A549 (cell line): ENCODE measurements at regions not wholly inside any gene's neighbourhood (a gene's known extent, or its start where the extent isn't known, plus 50 kb on each side); places are given as distances from the start of the nearest gene placed in this dataset.

Source experiments
- ATAC-seq, 2 experiments: fragments of 200-7000 bp in 1 of 2; fragments of >200 bp in 1 of 2; cut with Nextera tagmentation in 1 of 2; cut with Tn5 transposase in 1 of 2; 3 replicates each; pipeline versions ENCODE4 v1.8.0 to v1.9.1; 2018 to 2020; ENCODE audit warnings: mild to moderate bottlenecking in 1 of 2, moderate library complexity in 1 of 2
- CTCF ChIA-PET: fragments of 300-600 bp; sonication (Branson Sonifier 250); formaldehyde crosslinking; extraction: SDS; loops from one replicate; lab custom pipeline; 2021; ENCODE audit warnings: antibody characterized with exemption, inconsistent platforms; lab: Yijun Ruan, JAX
- POLR2A ChIA-PET: fragments of 350-600 bp; formaldehyde crosslinking; extraction: SDS; loops from one replicate; lab custom pipeline; 2021; ENCODE audit warnings: antibody characterized with exemption, inconsistent platforms; lab: Yijun Ruan, JAX
- DNase-seq, 2 experiments: peaks; one replicate each; pipeline versions ENCODE4 v3.0.0 to v3.0.0-alpha.2; 2011 to 2016; ENCODE audit warnings: low read depth in 1 of 2, low spot score in 1 of 2
- FAIRE-seq: peaks from 2 replicates; lab custom pipeline; 2011; peaks lifted over from hg19 to GRCh38; lab: Jason Lieb, UNC
- H3K27ac ChIP-seq, 2 experiments: fragments of >200 bp; sonication (Bioruptor Twin); formaldehyde crosslinking; 3 replicates each; pipeline ENCODE4 v1.5.1; 2016 to 2017
- H3K4me1 ChIP-seq: fragments of >200 bp; sonication (Bioruptor Twin); formaldehyde crosslinking; 3 replicates; pipeline ENCODE4 v1.6.1; 2016
- H3K4me2 ChIP-seq: fragments of >200 bp; sonication (Bioruptor Twin); formaldehyde crosslinking; 3 replicates; pipeline ENCODE4 v1.6.1; 2016
- H3K4me3 ChIP-seq: fragments of >200 bp; sonication (Bioruptor Twin); formaldehyde crosslinking; 3 replicates; pipeline ENCODE4 v1.5.1; 2016
- H3K9me3 ChIP-seq: fragments of >200 bp; sonication (Bioruptor Twin); formaldehyde crosslinking; 3 replicates; pipeline ENCODE4 v1.6.1; 2016
- BCL3 ChIP-seq: fragments of >200 bp; sonication (Bioruptor Twin); formaldehyde crosslinking; IDR thresholded peaks from 3 replicates; pipeline ENCODE4 v1.6.1; 2016
- CHD2 ChIP-seq: fragments of 150-350 bp; IDR thresholded peaks from 2 replicates; pipeline ENCODE4 v1.6.1; 2014; ENCODE audit warnings: low read length; ENCODE audit not compliant: partially characterized antibody
- CHD4 ChIP-seq: fragments of 200-600 bp; sonication (generic); IDR thresholded peaks from 2 replicates; pipeline ENCODE4 v1.6.1; 2016; ENCODE audit warnings: antibody characterized with exemption, mild to moderate bottlenecking, borderline replicate concordance
- E2F6 ChIP-seq: IDR thresholded peaks from 2 replicates; pipeline ENCODE4 v1.6.1; 2012; ENCODE audit warnings: low read depth, borderline replicate concordance
- EHF ChIP-seq: fragments of 250-450 bp; sonication (Bioruptor Pico); IDR thresholded peaks from 2 replicates; pipeline ENCODE4 v1.5.0; 2020; ENCODE audit warnings: mild to moderate bottlenecking
- ELK1 ChIP-seq: fragments of 150-350 bp; IDR thresholded peaks from 2 replicates; pipeline ENCODE4 v1.6.1; 2014; ENCODE audit warnings: low read depth, mild to moderate bottlenecking, low read length
- EP300 ChIP-seq, 2 experiments: fragments of >200 bp; sonication (Bioruptor Twin); formaldehyde crosslinking; IDR thresholded peaks; 2 replicates in 1 of 2; 3 replicates in 1 of 2; pipeline ENCODE4 v1.6.1; 2016 to 2017
- ESRRA ChIP-seq: fragments of 150-350 bp; IDR thresholded peaks from 2 replicates; pipeline ENCODE4 v1.6.1; 2014; ENCODE audit warnings: mild to moderate bottlenecking, low read length, borderline replicate concordance
- FOSB ChIP-seq: fragments of 250-450 bp; sonication (Bioruptor Pico); IDR thresholded peaks from 2 replicates; pipeline ENCODE4 v1.5.0; 2020; ENCODE audit warnings: mild to moderate bottlenecking, moderate library complexity
- FOSL2 ChIP-seq, 2 experiments: fragments of 450-650 bp in 1 of 2; fragments of >200 bp in 1 of 2; sonication (Bioruptor Twin) in 1 of 2; formaldehyde crosslinking; IDR thresholded peaks; 2 replicates each; pipeline versions ENCODE4 v1.5.0 to v1.6.1; 2016 to 2020; ENCODE audit warnings: mild to moderate bottlenecking in 1 of 2, moderate library complexity in 1 of 2
- GATA3 ChIP-seq: IDR thresholded peaks from 2 replicates; pipeline ENCODE4 v1.6.1; 2012; ENCODE audit warnings: borderline replicate concordance
- HOXB5 ChIP-seq: fragments of 250-450 bp; sonication (Bioruptor Pico); IDR thresholded peaks from 2 replicates; pipeline ENCODE4 v1.5.0; 2020; ENCODE audit warnings: mild to moderate bottlenecking, moderate library complexity
- JUN ChIP-seq, 2 experiments: fragments of >200 bp; sonication (Bioruptor Twin); formaldehyde crosslinking; IDR thresholded peaks; 2 replicates in 1 of 2; 3 replicates in 1 of 2; pipeline ENCODE4 v1.6.1; 2016 to 2017
- KDM1A ChIP-seq: fragments of 200-600 bp; sonication (generic); IDR thresholded peaks from 2 replicates; pipeline ENCODE4 v1.6.1; 2016; ENCODE audit warnings: low read depth, mild to moderate bottlenecking
- MAFK ChIP-seq: fragments of 450-650 bp; IDR thresholded peaks from 2 replicates; pipeline ENCODE4 v1.6.1; 2014; ENCODE audit not compliant: partially characterized antibody
- MAX ChIP-seq: IDR thresholded peaks from 2 replicates; pipeline ENCODE4 v1.6.1; 2012
- NR3C1 ChIP-seq: fragments of >200 bp; sonication (Bioruptor Twin); formaldehyde crosslinking; IDR thresholded peaks from 3 replicates; pipeline ENCODE4 v1.6.1; 2017
- PBX3 ChIP-seq: IDR thresholded peaks from 2 replicates; pipeline ENCODE4 v1.6.1; 2012
- PHF8 ChIP-seq: fragments of 200-600 bp; sonication (generic); IDR thresholded peaks from 2 replicates; pipeline ENCODE4 v1.6.1; 2016; ENCODE audit warnings: low read depth, mild to moderate bottlenecking, antibody characterized with exemption, moderate library complexity, borderline replicate concordance
- POLR2A ChIP-seq: IDR thresholded peaks from 2 replicates; pipeline ENCODE4 v1.6.1; 2012; ENCODE audit warnings: mild to moderate bottlenecking, low read length
- POLR2AphosphoS2 ChIP-seq: conservative IDR thresholded peaks from 2 replicates; pipeline ENCODE4 v1.6.1; 2012; ENCODE audit warnings: low read length, improper control_type of control experiment, inconsistent platforms
- RAD21 ChIP-seq, 2 experiments: fragments of >200 bp in 1 of 2; sonication (Bioruptor Twin) in 1 of 2; formaldehyde crosslinking in 1 of 2; IDR thresholded peaks in 1 of 2; conservative IDR thresholded peaks in 1 of 2; 2 replicates in 1 of 2; 3 replicates in 1 of 2; pipeline ENCODE4 v1.6.1; 2012 to 2018; ENCODE audit warnings: inconsistent platforms in 1 of 2
- RNF2 ChIP-seq: fragments of 200-600 bp; sonication (generic); IDR thresholded peaks from 2 replicates; pipeline ENCODE4 v1.6.1; 2016; ENCODE audit warnings: low read depth, mild to moderate bottlenecking, antibody characterized with exemption, moderate library complexity, borderline replicate concordance
- SMC3 ChIP-seq: fragments of >200 bp; sonication (Bioruptor Twin); formaldehyde crosslinking; IDR thresholded peaks from 3 replicates; pipeline ENCODE4 v1.6.1; 2018; ENCODE audit warnings: inconsistent platforms
- TP53 ChIP-seq: fragments of 250-450 bp; sonication (Bioruptor Pico); IDR thresholded peaks from 2 replicates; pipeline ENCODE4 v1.5.0; 2021; ENCODE audit warnings: mild to moderate bottlenecking, moderate library complexity
- USF2 ChIP-seq: fragments of 450-650 bp; IDR thresholded peaks from 2 replicates; pipeline ENCODE4 v1.6.1; 2014; ENCODE audit warnings: antibody characterized with exemption
- ZNF302 ChIP-seq: fragments of 250-450 bp; sonication (Bioruptor Pico); IDR thresholded peaks from 2 replicates; pipeline ENCODE4 v1.9.0; 2021; ENCODE audit warnings: inconsistent platforms, mild to moderate bottlenecking, moderate library complexity
- ZSCAN20 ChIP-seq: fragments of 250-450 bp; sonication (Bioruptor Pico); IDR thresholded peaks from 2 replicates; pipeline ENCODE4 v1.8.0; 2022; ENCODE audit warnings: mild to moderate bottlenecking, moderate library complexity
- WGBS: methylation state at CpG from one replicate; pipeline ENCODE4 v1.1.6; 2017; ENCODE audit errors: missing lambda C conversion rate; 5-methylcytosine and 5-hydroxymethylcytosine counted together
- TF ChIP-seq, protein P1 (sequence below): fragments of 250-450 bp; sonication (Bioruptor Pico); IDR thresholded peaks from 2 replicates; pipeline ENCODE4 v1.5.0; 2021; ENCODE audit warnings: mild to moderate bottlenecking, moderate library complexity, borderline replicate concordance

DNA sequence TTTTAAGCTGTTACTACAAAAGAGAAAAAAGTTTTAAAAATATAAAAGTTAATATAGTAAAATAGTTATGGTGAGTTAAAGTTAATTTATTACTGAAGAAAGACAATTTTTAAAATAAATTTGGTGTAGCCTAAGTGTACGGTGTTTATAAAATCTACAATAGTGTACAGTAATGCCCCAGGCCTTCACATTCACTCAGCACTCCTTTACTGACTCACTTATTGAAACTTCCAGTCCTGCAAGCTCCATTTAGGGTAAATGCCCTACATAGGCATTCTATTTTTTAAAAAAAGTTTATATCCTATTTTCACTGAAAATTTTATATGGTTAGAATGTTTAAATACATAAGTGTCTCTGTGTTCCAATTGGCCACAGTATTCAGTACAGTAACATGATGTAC is 769.5 kb upstream of the NOVA1 start:
- WGBS, result 77% methylated on average over 1 of the region's 1 CpG
- DNase-seq, result no peak
- Histone ChIP-seq H3K27ac (no peak overlapping the region), H3K4me2 (no peak overlapping the region), H3K4me1 (no peaks in the 10 kb centered on the region), H3K9me3 (no peaks in the 10 kb centered on the region), H3K4me3 (no peak overlapping the region)
- TF ChIP-seq RNF2, result no peak
- no peak for TF ChIP-seq BCL3
- no peak for TF ChIP-seq MAFK
- TF ChIP-seq CHD2, result no peak
- no peak for TF ChIP-seq PBX3
- TF ChIP-seq USF2, result no peak
- no peak for TF ChIP-seq EHF (CRISPR knock-in tag)
- no peak for TF ChIP-seq MAX
- TF ChIP-seq RAD21 (conservative IDR thresholded peaks at IDR 0.05 in 1 of 2, IDR thresholded peaks at IDR 0.05 in 1 of 2), result no peak
- no peak for TF ChIP-seq PHF8
- TF ChIP-seq HOXB5, result no peak
- no peak for TF ChIP-seq POLR2A
- ChIA-PET CTCF (no interaction called here), POLR2A (no interaction called here)
- ATAC-seq, result no peak
- FAIRE-seq, result no peak

DNA sequence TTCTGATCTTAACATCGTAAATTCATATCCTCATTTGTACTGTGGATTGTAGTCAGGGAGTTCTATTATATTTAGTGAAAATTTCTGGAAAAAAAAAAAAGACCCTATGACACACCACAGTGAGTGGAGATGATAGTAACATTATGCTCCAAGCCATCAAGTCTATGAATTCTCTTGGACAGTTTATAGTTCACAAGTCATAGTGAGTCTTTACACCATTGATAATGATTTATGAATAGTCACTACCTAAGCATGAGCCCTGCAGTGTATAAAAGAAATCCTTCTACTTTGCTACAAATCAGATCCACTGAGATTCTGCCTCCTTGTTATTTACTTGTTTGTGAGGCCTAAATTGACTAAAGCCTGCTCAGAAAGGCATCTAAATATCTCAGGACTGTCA is 772.2 kb upstream of the NOVA1 start:
- ATAC-seq (no peak), DNase-seq (no peak), FAIRE-seq (no peak)
- Histone ChIP-seq H3K27ac (no peak overlapping the region), H3K4me3 (no peak overlapping the region), H3K4me1 (no peaks in the 10 kb centered on the region), H3K9me3 (no peaks in the 10 kb centered on the region), H3K4me2 (no peak overlapping the region)
- 25% methylated on average over 1 of the region's 1 CpG for WGBS
- TF ChIP-seq KDM1A (no peak), GATA3 (no peak), NR3C1 (no peak), E2F6 (no peak), ESRRA (no peak), EP300 (IDR thresholded peaks at IDR 0.05) (no peak), TP53 (no peak), FOSL2 (IDR thresholded peaks at IDR 0.05) (no peak), FOSL2 (CRISPR knock-in tag; IDR thresholded peaks at IDR 0.05) (no peak), POLR2AphosphoS2 (no peak), ZNF302 (no peak), CHD4 (no peak), ELK1 (no peak), MAFK (no peak), SMC3 (no peak), FOSB (CRISPR knock-in tag) (no peak), ZSCAN20 (CRISPR knock-in tag) (no peak), JUN (IDR thresholded peaks at IDR 0.05) (no peak)
- TF ChIP-seq, protein P1, sequence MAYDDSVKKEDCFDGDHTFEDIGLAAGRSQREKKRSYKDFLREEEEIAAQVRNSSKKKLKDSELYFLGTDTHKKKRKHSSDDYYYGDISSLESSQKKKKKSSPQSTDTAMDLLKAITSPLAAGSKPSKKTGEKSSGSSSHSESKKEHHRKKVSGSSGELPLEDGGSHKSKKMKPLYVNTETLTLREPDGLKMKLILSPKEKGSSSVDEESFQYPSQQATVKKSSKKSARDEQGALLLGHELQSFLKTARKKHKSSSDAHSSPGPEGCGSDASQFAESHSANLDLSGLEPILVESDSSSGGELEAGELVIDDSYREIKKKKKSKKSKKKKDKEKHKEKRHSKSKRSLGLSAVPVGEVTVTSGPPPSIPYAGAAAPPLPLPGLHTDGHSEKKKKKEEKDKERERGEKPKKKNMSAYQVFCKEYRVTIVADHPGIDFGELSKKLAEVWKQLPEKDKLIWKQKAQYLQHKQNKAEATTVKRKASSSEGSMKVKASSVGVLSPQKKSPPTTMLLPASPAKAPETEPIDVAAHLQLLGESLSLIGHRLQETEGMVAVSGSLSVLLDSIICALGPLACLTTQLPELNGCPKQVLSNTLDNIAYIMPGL (CRISPR knock-in tag), result no peak
- POLR2A ChIA-PET, result no interaction called here
- CTCF ChIA-PET, result no interaction called here
